ENCODE measurements at regions not wholly inside any gene's neighbourhood (a gene's known extent, or its start where the extent isn't known, plus 50 kb on each side); places are given as distances from the start of the nearest gene placed in this dataset.

- Histone ChIP-seq H3K27ac (ENCODE audit: low read length) (no peak overlapping the region), H3K27me3 (replicated peaks; ENCODE audit: insufficient read depth, low read length) (no peaks in the 10 kb centered on the region), H3K9me2 (replicated peaks; ENCODE audit: insufficient read depth, low read length) (no peaks in the 10 kb centered on the region), H3K36me3 (replicated peaks; ENCODE audit: insufficient read depth, low read length) (no peaks in the 10 kb centered on the region), H3K4me1 (ENCODE audit: low read length) (no peaks in the 10 kb centered on the region), H3K9me3 (replicated peaks; ENCODE audit: insufficient read depth, low read length) (no peaks in the 10 kb centered on the region), H3K79me2 (ENCODE audit: low read length) (no peaks in the 10 kb centered on the region), H2AFZ (ENCODE audit: low read length) (no peak overlapping the region), H3K4me3 (ENCODE audit: low read length) (no peak overlapping the region), H4K20me1 (ENCODE audit: insufficient read depth, low read length) (no peaks in the 10 kb centered on the region), H3K4me2 (ENCODE audit: low read depth, low read length) (no peak overlapping the region), H3K9ac (ENCODE audit: low read length) (no peak overlapping the region), H3F3A (ENCODE audit: insufficient read depth, low read length) (no peaks in the 10 kb centered on the region)
- TF ChIP-seq CTCF (IDR thresholded peaks at IDR 0.05; ENCODE audit: low read length) (no peak), EZH2 (optimal IDR thresholded peaks at IDR 0.05; ENCODE audit: low read depth, low read length) (no peak), EZH2phosphoT487 (IDR thresholded peaks at IDR 0.05; ENCODE audit: low read length) (no peak)
- no peak for DNase-seq
Measured at GRCh38 chr1:80646053-80646452, 1154.7 kb upstream of the ADGRL2 start.

- no peaks in the 10 kb centered on the region for H3K36me3 ChIP-seq (replicated peaks; ENCODE audit: insufficient read depth, low read length)
- DNase-seq: no peak
- no peak overlapping the region for H3K9ac ChIP-seq (ENCODE audit: low read length)
- H3K9me3 ChIP-seq (replicated peaks; ENCODE audit: insufficient read depth, low read length): no peaks in the 10 kb centered on the region
- no peaks in the 10 kb centered on the region for H3K9me2 ChIP-seq (replicated peaks; ENCODE audit: insufficient read depth, low read length)
- H3K4me2 ChIP-seq (ENCODE audit: low read depth, low read length): no peak overlapping the region
- no peak overlapping the region for H2AFZ ChIP-seq (ENCODE audit: low read length)
- H3K79me2 ChIP-seq (ENCODE audit: low read length): no peaks in the 10 kb centered on the region
- no peaks in the 10 kb centered on the region for H4K20me1 ChIP-seq (ENCODE audit: insufficient read depth, low read length)
- no peak overlapping the region for H3K4me3 ChIP-seq (ENCODE audit: low read length)
- H3K4me1 ChIP-seq (ENCODE audit: low read length): no peaks in the 10 kb centered on the region
- no peaks in the 10 kb centered on the region for H3F3A ChIP-seq (ENCODE audit: insufficient read depth, low read length)
- TF ChIP-seq EZH2 (optimal IDR thresholded peaks at IDR 0.05; ENCODE audit: low read depth, low read length): no peak
- no peak for TF ChIP-seq EZH2phosphoT487 (IDR thresholded peaks at IDR 0.05; ENCODE audit: low read length)
- TF ChIP-seq CTCF (IDR thresholded peaks at IDR 0.05; ENCODE audit: low read length): no peak
- no peak overlapping the region for H3K27ac ChIP-seq (ENCODE audit: low read length)
- H3K27me3 ChIP-seq (replicated peaks; ENCODE audit: insufficient read depth, low read length): no peaks in the 10 kb centered on the region
Measured at GRCh38 chr1:80645621-80646020, 1155.1 kb upstream of the ADGRL2 start.

- no peaks in the 10 kb centered on the region for H3K9me3 ChIP-seq (replicated peaks; ENCODE audit: insufficient read depth, low read length)
- H3F3A ChIP-seq (ENCODE audit: insufficient read depth, low read length): peaks cover 7% of the 10 kb centered on the region
- no peak overlapping the region for H3K9ac ChIP-seq (ENCODE audit: low read length)
- no peaks in the 10 kb centered on the region for H3K36me3 ChIP-seq (replicated peaks; ENCODE audit: insufficient read depth, low read length)
- peaks cover 13% of the 10 kb centered on the region for H3K4me1 ChIP-seq (ENCODE audit: low read length)
- no peak for TF ChIP-seq EZH2phosphoT487 (IDR thresholded peaks at IDR 0.05; ENCODE audit: low read length)
- TF ChIP-seq EZH2 (optimal IDR thresholded peaks at IDR 0.05; ENCODE audit: low read depth, low read length): no peak
- TF ChIP-seq CTCF (IDR thresholded peaks at IDR 0.05; ENCODE audit: low read length): no peak
- no peaks in the 10 kb centered on the region for H3K27me3 ChIP-seq (replicated peaks; ENCODE audit: insufficient read depth, low read length)
- H3K4me2 ChIP-seq (ENCODE audit: low read depth, low read length): no peak overlapping the region
- DNase-seq: no peak
- no peak overlapping the region for H2AFZ ChIP-seq (ENCODE audit: low read length)
- H3K4me3 ChIP-seq (ENCODE audit: low read length): no peak overlapping the region
- H4K20me1 ChIP-seq (ENCODE audit: insufficient read depth, low read length): no peaks in the 10 kb centered on the region; the same call in 1 of the 2 replicates
- no peaks in the 10 kb centered on the region for H3K9me2 ChIP-seq (replicated peaks; ENCODE audit: insufficient read depth, low read length)
- H3K79me2 ChIP-seq (ENCODE audit: low read length): no peaks in the 10 kb centered on the region
- no peak overlapping the region for H3K27ac ChIP-seq (ENCODE audit: low read length)
Measured at GRCh38 chr1:80640978-80641377, 1159.8 kb upstream of the ADGRL2 start.

Measured in MM.1S (cell line).